Heart right ventricle (tissue), 16 donors: ENCODE measurements at regions not wholly inside any gene's neighbourhood (a gene's known extent, or its start where the extent isn't known, plus 50 kb on each side); places are given as distances from the start of the nearest gene placed in this dataset.
"Not testable (repeated sequence)": the region's sequence is repeated elsewhere in the genome, so short reads cannot be mapped to it uniquely, and the experiment has no call there.

ENCODE experiments used
- ATAC-seq, 8 donors: fragments of 200-7000 bp; cut with Tn5 transposase; one replicate each; pipeline ENCODE4 v1.9.1; 2020; ENCODE audit warnings: mild to moderate bottlenecking in 8 of 8, moderate library complexity in 8 of 8, moderate number of reproducible peaks in 1 of 8
- DNase-seq, 2 donors: peaks; one replicate each; pipeline ENCODE4 v3.0.0-alpha.2; 2020
- H3K27ac ChIP-seq, 10 donors: fragments of 200-600 bp; sonication (generic) in 2 of 10; one replicate each; pipeline versions ENCODE4 v1.5.0 to v1.8.0; 2020 to 2022; ENCODE audit warnings: mild to moderate bottlenecking in 3 of 10
- H3K27me3 ChIP-seq, 7 donors: fragments of 200-600 bp; one replicate each; pipeline ENCODE4 v1.8.0; 2021 to 2022; ENCODE audit warnings: mild to moderate bottlenecking in 2 of 7
- H3K36me3 ChIP-seq, 9 donors: fragments of 200-600 bp; sonication (generic) in 1 of 9; one replicate each; pipeline versions ENCODE4 v1.5.0 to v1.8.0; 2020 to 2022; ENCODE audit warnings: mild to moderate bottlenecking in 2 of 9
- H3K4me1 ChIP-seq, 9 donors: fragments of 200-600 bp; sonication (generic) in 1 of 9; one replicate each; pipeline versions ENCODE4 v1.5.0 to v1.8.0; 2020 to 2022; ENCODE audit warnings: mild to moderate bottlenecking in 4 of 9
- H3K4me3 ChIP-seq, 10 donors: fragments of 200-600 bp; sonication (generic) in 2 of 10; one replicate each; pipeline versions ENCODE4 v1.5.0 to v1.8.0; 2020 to 2022; ENCODE audit warnings: mild to moderate bottlenecking in 7 of 10, moderate library complexity in 2 of 10
- H3K9me3 ChIP-seq, 11 donors: fragments of 200-600 bp in 10 of 11; sonication (generic) in 2 of 11; one replicate each; pipeline versions ENCODE4 v1.5.0 to v1.8.0; 2013 to 2022; ENCODE audit warnings: mild to moderate bottlenecking in 2 of 11, control low read depth in 1 of 11, moderate library complexity in 1 of 11
- CTCF ChIP-seq, 9 donors: fragments of 200-600 bp; sonication (generic) in 2 of 9; IDR thresholded peaks; one replicate each; pipeline versions ENCODE4 v1.5.0 to v1.8.0; 2021 to 2022; ENCODE audit warnings: antibody characterized with exemption in 9 of 9, mild to moderate bottlenecking in 5 of 9, moderate library complexity in 1 of 9
- WGBS, 2 donors: extraction: QIAGEN DNeasy Blood & Tissue Kit; methylation state at CpG; one replicate each; pipeline ENCODE4 v1.1.7; 2013; ENCODE audit warnings: inconsistent platforms in 1 of 2; 5-methylcytosine and 5-hydroxymethylcytosine counted together
- intact Hi-C, 10 donors: fragments of 100-400 bp; cut with DNase I; formaldehyde crosslinking; loops; one replicate each; pipeline versions ENCODE4 v1.11.1 to v1.14.2; 2022
- donor health status: Arrhythmogenic right ventricular cardiomyopathy.
- donor health status: ischemic (EF 13 %, LVEDD 7.1; RV severe dilation, severe dysfunction).
- donor health status: healthy with polysubstance abuse.
- donor health status: DM: no; HTN: yes; CAD: no.
- donor health status: DM: no; HTN: no; CAD: no.
- donor health status: ischemic (EF 25% LVEDD 6.9; RV normal size, moderate dysfunction).
- donor health status: ischemic (EF 25% LVEDD 5.7; RV mildly dilated, moderate dysfunction).
- donor health status: healthy.
- donor health status: DM: yes; HTN: yes; CAD: no.
- donor health status: Ischemic cardiomyopathy.
- donor health status: ischemic (EF 35%, LVEDD 5.7; RV mildly dilated, moderate dysfunction).
- donor health status: nonischemic (EF 11% LVEDD 7.7; RV severe dilation, severe dysfunction).
- donor health status: DM: yes; HTN: yes; CAD: no.
- donor health status: PGD.
- donor health status: ischemic (EF 29% LVEDD 5.4; RV normal size, mild dysfunction).
- donor health status: nonischemic (EF 23%, LVEDD 6.1; RV moderate dilation, normal function).

DNA sequence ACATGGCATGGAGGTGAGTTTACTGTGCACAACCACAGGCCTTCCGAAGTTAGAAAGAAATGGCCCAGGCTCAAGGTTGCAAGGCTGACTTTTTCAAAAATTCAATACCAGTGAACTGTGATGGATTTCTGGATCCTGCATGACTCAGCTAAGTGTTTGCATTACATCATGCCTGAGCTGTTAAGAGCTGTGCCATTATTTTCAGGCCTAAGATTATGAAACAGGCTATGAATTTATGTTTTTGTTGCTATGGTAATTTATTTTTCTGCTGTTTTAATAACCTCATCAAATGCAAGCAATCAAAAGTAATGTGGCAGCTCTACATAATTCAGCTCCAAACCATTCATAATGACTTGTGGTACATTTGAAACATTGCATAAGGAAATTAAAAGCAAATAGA lies 457.7 kb upstream of the TMEM132C start:
- H3K36me3 ChIP-seq = no peaks in the 10 kb centered on the region
- peak overlapping the region in 4 of 10 donors; percentile 14 to 63 (median 38) for H3K27ac ChIP-seq
- no peaks in the 10 kb centered on the region for H3K9me3 ChIP-seq
- H3K27me3 ChIP-seq = peaks cover 0 to 8% (median 0%) of the 10 kb centered on the region in 7 donors
- ATAC-seq = peak in 7 of 8 donors; percentile 64 to 83 (median 76)
- no peak overlapping the region for H3K4me3 ChIP-seq
- intact Hi-C loops = no loop called here
- H3K4me1 ChIP-seq = peaks cover 0 to 9% (median 0%) of the 10 kb centered on the region in 9 donors
- no peak for TF ChIP-seq CTCF (IDR thresholded peaks at IDR 0.05)
- peak in 1 of 2 donors; percentile 11 for DNase-seq
- WGBS, 2 donors = 53 to 65% methylated on average over 1 of the region's 1 CpG

DNA sequence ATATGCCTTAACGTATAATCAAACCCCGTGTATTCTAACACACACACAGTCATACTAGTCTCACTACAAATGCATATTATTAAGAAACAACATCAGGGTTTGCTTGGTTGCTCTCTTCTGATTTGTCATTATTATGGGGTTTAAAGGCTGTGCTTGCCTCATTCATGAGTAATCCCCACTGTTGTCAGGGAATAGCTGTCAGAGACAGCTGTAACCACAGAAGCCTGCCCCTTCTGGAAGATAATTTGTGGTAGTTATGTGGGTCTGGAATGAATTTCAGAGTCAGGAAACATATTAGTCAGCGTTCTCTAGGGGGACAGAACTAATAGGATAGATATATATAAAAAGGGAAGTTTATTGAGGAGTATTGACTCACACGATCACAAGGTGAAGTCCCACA lies 456.9 kb upstream of the TMEM132C start:
- no peaks in the 10 kb centered on the region for H3K9me3 ChIP-seq
- 67 to 74% methylated on average over 4 of the region's 4 CpGs for WGBS, 2 donors
- no peak for DNase-seq
- H3K27me3 ChIP-seq = peaks cover 0 to 8% (median 0%) of the 10 kb centered on the region in 7 donors
- ATAC-seq = peak in 7 of 8 donors; percentile 69 to 88 (median 78)
- no peak overlapping the region for H3K4me3 ChIP-seq
- TF ChIP-seq CTCF (IDR thresholded peaks at IDR 0.05) = peak in 1 of 9 donors; percentile 11
- H3K4me1 ChIP-seq = peaks cover 0 to 9% (median 0%) of the 10 kb centered on the region in 9 donors
- no peaks in the 10 kb centered on the region for H3K36me3 ChIP-seq
- intact Hi-C loops = no loop called here
- peak overlapping the region in 8 of 10 donors; percentile 13 to 63 (median 49) for H3K27ac ChIP-seq

DNA sequence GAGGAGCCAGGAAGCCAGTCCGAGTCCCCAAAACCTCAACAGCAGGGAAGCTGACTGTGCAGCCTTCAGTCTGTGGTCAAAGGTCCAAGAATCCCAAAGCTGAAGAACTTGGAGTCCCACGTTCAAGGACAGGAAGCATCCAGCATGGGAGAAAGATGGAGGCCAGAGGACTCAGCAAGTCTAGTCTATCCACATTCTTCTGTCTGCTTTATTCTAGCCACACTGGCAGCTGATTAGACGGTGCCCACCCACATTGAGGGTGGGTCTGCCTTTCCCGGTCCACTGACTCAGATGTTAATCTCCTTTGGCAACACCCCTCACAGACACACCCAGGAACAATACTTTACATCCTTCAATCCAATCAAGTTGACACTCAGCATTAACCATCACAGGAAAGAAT lies 456.5 kb upstream of the TMEM132C start:
- H3K9me3 ChIP-seq, H3K4me1 ChIP-seq, H3K27me3 ChIP-seq, H3K4me3 ChIP-seq, DNase-seq, H3K36me3 ChIP-seq, intact Hi-C loops, ATAC-seq: not testable (repeated sequence)
- peak overlapping the region in 7 of 10 donors; percentile 13 to 63 (median 49) for H3K27ac ChIP-seq
- WGBS, 2 donors = 59 to 64% methylated on average over 4 of the region's 4 CpGs

DNA sequence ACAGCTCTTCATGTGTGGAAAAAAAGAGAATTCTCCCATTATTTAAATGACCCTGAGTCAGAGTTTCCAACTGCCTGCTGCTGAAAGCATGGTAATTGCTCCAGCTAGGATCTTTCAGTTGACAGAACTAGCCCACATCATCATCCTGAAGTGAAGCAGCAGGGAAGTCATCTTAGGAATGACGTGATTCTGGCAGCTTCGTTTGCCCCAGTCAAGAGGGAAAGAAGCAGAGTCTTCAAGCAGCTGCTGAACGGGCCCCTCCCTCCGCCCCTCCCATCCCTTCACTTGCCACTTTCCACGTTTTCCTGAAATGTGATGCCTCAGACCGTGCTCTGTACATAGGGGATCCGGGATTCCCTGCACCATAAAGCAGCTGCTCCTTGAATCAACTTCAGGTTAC lies 455.0 kb upstream of the TMEM132C start:
- DNase-seq (peak; percentile 18 to 69), ATAC-seq (peak in 7 of 8 donors; percentile 46 to 87 (median 79))
- Histone ChIP-seq H3K36me3 (no peaks in the 10 kb centered on the region), H3K27me3 (peaks cover 0 to 8% (median 0%) of the 10 kb centered on the region in 7 donors), H3K27ac (peak overlapping the region in 3 of 10 donors; percentile 0 to 63 (median 3)), H3K9me3 (peaks cover 0 to 8% (median 0%) of the 10 kb centered on the region in 11 donors), H3K4me3 (no peak overlapping the region), H3K4me1 (peaks cover 0 to 9% (median 0%) of the 10 kb centered on the region in 9 donors)
- WGBS, 2 donors = 9 to 17% methylated on average over 7 of the region's 7 CpGs
- intact Hi-C loops = no loop called here
- no peak for TF ChIP-seq CTCF (IDR thresholded peaks at IDR 0.05)

- no peak for TF ChIP-seq CTCF (IDR thresholded peaks at IDR 0.05)
- H3K27ac ChIP-seq = no peak overlapping the region
- H3K36me3 ChIP-seq = no peaks in the 10 kb centered on the region
- 83 to 85% methylated on average over 2 of the region's 2 CpGs for WGBS, 2 donors
- no peak overlapping the region for H3K4me3 ChIP-seq
- intact Hi-C loops = no loop called here
- H3K4me1 ChIP-seq = peaks cover 0 to 9% (median 0%) of the 10 kb centered on the region in 9 donors
- H3K27me3 ChIP-seq = peaks cover 0 to 8% (median 0%) of the 10 kb centered on the region in 7 donors
- ATAC-seq (no peak), DNase-seq (no peak)
- peaks cover 0 to 8% (median 0%) of the 10 kb centered on the region in 11 donors for H3K9me3 ChIP-seq
Observed at GRCh38 chr12:127813147-127813546, 453.8 kb upstream of the TMEM132C start.
